Sigmoid colon (tissue), 3 donors: ENCODE measurements at regions not wholly inside any gene's neighbourhood (a gene's known extent, or its start where the extent isn't known, plus 50 kb on each side); places are given as distances from the start of the nearest gene placed in this dataset.
"Not testable (repeated sequence)": the region's sequence is repeated elsewhere in the genome, so short reads cannot be mapped to it uniquely, and the experiment has no call there.

ENCODE experiments used
- POLR2A ChIP-seq, 2 donors: fragments of 450-650 bp; IDR thresholded peaks; one replicate each; pipeline ENCODE4 v1.6.1; 2016; ENCODE audit warnings: antibody characterized with exemption in 2 of 2, mild to moderate bottlenecking in 2 of 2, moderate library complexity in 2 of 2
- TF ChIP-seq, protein P1 (sequence below), 4 experiments: fragments of 450-650 bp in 3 of 4; fragments of 200-600 bp in 1 of 4; IDR thresholded peaks; one replicate each; pipeline ENCODE4 v1.5.1; 2016 to 2019; ENCODE audit warnings: antibody characterized with exemption in 4 of 4, mild to moderate bottlenecking in 3 of 4, moderate library complexity in 2 of 4

DNA sequence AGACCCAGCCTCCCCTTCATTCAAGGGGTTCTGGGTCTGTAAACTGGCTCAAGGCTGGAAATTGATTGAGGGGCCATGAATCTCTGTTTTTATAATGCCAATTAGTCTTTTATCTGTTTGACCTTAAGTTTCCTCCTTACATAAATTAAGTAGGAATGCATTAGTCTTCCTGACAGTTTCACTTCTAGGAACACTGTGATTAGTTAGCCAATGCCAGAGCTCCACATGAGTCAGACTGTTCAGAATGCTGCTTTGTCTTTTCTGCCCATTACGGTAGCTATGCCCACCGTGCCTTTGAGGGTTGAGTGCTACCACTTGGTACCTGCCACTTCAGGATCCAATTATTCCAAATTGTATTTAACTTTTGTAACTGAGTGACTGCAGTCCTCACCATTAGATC, 76.8 kb upstream of the XKR3 start:
- TF ChIP-seq, protein P1, sequence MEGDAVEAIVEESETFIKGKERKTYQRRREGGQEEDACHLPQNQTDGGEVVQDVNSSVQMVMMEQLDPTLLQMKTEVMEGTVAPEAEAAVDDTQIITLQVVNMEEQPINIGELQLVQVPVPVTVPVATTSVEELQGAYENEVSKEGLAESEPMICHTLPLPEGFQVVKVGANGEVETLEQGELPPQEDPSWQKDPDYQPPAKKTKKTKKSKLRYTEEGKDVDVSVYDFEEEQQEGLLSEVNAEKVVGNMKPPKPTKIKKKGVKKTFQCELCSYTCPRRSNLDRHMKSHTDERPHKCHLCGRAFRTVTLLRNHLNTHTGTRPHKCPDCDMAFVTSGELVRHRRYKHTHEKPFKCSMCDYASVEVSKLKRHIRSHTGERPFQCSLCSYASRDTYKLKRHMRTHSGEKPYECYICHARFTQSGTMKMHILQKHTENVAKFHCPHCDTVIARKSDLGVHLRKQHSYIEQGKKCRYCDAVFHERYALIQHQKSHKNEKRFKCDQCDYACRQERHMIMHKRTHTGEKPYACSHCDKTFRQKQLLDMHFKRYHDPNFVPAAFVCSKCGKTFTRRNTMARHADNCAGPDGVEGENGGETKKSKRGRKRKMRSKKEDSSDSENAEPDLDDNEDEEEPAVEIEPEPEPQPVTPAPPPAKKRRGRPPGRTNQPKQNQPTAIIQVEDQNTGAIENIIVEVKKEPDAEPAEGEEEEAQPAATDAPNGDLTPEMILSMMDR (IDR thresholded peaks at IDR 0.05) = not testable (repeated sequence)
- not testable (repeated sequence) for TF ChIP-seq POLR2A (IDR thresholded peaks at IDR 0.05)
